ENCODE measurements at regions not wholly inside any gene's neighbourhood (a gene's known extent, or its start where the extent isn't known, plus 50 kb on each side); places are given as distances from the start of the nearest gene placed in this dataset.

GRCh38 chr12:40473962-40474361, 218.3 kb upstream of the CNTN1 start:
- TF ChIP-seq CTCF (IDR thresholded peaks at IDR 0.05) (no peak), POLR2A (IDR thresholded peaks at IDR 0.05) (no peak), POLR2AphosphoS5 (IDR thresholded peaks at IDR 0.05) (no peak)

Data from stomach (tissue), 4 donors.